HG03571 (cell line): ENCODE measurements at regions not wholly inside any gene's neighbourhood (a gene's known extent, or its start where the extent isn't known, plus 50 kb on each side); places are given as distances from the start of the nearest gene placed in this dataset.
A peak's percentile ranks its signal among the peaks of the same experiment; 100 is the strongest.
"Not testable (repeated sequence)": the region's sequence is repeated elsewhere in the genome, so short reads cannot be mapped to it uniquely, and the experiment has no call there.

Source experiments
- ATAC-seq: cut with Tn5 transposase; IDR thresholded peaks from one replicate; pipeline ENCODE4 v1.9.1; 2021; ENCODE audit not compliant: unreplicated experiment

DNA sequence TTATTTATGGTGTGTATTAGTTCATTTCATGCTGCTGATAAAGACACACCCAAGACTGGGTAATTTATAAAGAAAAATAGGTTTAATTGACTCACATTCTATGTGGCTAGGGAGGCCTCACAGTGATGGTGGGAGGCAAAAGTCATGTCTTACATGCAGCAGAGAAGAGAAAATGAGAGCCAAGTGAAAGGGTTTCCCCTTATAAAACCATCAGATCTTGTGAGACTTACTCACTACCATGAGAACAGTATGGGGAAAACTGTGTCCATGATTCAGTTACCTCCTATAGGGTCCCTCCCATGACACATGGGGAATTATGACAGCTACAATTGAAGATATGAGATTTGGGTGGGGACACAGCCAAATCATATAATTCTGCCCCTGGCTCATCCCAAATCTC lies 150.0 kb upstream of the AHI1 start:
- ATAC-seq = no peak

DNA sequence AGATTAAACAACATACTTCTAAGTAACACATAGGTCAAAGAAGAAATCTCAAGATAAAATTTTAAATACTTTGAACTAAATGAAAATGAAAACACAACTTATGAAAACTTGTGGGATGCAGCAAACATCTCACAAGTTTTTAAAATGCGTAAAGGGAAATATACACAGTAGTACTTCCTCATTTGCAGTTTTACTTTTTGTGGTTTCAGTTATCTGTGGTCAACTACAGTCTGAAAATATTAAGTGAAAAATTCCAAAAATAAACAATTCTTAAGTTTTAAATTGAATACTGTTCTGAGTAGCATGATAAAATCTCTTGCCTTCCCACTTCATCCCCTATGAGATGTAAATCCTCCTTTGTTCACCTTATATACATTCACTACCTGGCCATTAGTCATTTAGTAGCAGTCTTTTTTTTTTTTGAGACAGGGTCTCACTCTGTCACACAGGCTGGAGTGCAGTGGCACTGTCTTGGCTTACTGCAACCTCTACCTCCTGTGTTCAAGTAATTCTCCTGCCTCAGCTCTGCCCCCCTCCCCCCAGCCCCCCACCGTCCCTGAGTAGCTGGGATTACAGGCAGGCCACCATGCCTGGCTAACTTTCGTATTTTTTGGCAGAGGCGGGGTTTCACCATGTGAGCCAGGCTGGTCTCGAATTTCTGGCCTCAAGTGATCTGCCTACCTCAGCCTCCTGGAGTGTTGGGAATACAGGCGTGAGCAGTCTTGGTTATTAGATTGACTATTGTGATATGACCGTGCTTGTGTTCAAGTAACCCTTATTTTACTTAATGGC lies 154.6 kb upstream of the AHI1 start:
- peak; percentile 97 for ATAC-seq

DNA sequence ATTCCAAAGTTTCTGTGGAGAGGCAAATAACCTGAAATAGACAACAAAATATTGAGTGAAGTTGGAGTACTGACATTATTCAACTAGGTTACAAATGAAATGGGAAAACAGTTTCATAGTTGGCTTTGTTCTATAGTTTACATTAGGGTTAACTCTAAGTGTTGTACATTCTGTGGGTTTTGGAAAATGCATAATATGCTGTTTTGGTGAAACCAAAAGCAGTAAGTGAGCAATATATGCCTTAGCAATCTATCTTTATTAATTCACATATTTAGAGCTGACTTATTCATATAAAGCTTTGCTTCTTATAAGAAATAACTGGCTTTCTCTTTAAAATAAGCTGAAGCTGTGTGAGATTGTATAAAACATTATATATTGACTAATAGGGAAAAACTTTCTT lies 157.5 kb upstream of the AHI1 start:
- ATAC-seq = no peak

DNA sequence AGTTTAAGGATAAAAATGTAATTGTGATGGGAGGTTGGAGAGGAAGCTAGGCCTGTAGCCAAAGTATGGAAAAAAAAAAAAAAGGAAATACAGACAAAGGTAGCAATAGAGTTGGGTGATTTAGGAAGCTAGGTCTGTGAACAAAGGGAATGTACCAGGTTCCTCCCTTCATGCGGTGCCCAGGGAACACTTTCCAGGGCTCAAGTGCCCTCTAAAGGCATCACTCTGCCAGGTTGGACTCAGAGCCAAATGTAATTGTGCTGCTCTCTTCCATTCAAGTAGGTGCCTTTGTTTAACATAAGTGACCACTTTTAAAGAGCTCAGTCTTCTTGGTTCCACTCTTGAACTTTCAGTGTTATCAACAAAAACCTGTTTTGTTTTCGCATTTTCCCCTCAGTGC lies 159.7 kb upstream of the AHI1 start:
- no peak for ATAC-seq

DNA sequence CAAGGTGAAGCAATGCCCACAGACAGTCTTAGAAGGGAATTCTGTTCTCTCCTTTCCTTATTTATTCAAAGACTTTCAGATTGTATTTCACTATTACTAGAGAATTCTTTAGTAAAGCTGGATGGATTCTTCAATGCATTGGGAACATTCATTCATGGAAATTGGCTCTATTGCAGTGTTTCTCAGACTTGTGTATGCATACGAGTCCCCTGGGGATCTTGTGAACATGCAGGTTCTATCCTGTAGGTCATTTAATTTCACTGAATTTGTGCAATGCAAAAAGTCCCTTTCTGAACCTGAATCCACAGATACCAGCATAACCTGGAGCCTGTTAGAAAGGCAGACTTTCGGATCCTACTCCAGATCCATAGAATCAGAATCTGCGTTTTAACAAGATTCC lies 160.9 kb upstream of the AHI1 start:
- ATAC-seq = no peak

DNA sequence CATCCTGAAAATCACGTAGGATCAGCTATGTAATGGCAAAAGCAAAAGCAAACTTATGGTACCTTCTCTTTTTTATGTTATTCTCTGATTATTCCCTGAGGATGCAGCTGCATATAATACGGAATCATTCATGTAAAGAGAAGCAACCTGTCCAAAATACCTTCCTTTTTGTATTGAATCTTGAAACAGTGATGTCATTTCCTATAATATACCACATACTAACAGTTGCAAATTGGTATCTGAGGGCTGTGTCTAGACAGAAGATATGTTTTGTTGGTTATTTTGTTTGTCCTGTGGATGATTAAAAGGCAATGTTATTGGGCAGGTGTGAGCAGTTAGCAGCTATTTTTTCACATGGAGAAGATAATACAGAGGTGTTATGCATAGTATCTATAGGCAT lies 161.4 kb upstream of the AHI1 start:
- ATAC-seq = no peak

DNA sequence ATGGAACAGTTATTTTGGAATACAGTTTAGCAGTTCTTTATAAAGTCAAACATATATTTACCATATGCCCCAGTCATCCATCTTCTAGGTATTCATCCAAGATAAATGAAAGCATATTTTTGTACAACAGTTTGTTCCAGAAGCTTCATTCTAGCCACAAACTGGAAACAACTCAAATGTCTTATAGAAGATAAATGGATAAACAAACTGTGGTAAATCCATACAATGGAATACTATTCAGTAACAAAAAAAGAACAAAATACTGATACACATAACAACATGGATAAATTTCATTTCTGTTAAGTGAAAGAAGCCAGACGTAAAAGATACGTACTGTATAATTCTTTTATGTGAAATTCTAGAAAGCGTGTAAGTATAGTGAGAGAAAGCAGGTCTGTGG lies 167.0 kb upstream of the AHI1 start:
- no peak for ATAC-seq

DNA sequence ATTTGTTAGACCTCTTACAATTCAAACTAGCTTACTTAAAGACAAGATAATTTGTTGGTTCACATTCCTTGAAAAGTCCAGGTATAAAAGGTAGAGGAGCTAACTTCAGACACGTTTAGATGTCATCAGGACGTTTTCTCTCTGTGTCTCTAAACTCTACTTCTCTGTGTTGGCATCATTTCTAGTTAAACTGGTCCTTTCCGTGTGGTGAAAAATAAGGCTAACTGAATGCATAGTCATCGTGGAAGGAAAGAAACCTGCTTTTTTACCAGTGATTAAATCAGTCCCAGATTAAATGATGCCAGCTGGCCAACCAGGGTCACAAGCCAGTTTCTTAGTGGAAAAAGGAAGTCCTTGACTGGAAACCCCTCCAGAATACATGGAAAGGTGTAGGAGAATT lies 168.4 kb upstream of the AHI1 start:
- no peak for ATAC-seq

DNA sequence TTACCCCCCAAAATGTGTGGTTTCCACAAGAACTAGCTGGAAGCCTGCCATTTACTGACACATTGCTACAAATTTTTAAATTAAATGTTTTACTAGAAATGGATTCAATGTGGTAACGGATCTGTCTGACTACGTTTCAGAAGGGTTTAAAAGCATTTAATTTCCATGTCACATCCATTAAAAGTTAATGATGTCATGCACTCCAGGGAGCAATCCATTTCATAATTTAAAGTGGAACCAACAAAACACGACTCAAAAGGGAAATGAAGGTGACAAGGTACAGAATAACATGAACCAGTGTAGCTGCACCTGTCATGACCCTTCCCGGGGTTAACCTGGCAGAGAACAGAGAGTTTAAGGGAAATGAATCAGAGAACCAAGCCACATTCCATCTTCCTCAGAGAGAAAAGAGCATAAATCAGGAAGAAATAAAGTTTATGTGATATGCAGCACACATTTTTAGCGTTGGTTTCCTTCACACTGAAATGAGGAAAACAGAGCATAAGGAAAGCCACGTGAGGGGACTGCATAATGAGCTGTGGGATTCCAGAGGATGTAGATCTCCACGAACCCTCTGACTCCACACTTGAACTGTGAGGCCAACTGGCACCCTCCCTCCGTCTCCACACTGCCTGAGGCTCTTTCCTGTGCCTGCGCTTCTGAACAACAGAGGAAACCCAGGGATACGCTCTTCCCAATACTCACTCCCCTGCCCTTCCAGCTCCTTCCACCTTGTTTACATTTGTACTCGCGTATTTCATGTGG lies 170.3 kb upstream of the AHI1 start:
- ATAC-seq = no peak

DNA sequence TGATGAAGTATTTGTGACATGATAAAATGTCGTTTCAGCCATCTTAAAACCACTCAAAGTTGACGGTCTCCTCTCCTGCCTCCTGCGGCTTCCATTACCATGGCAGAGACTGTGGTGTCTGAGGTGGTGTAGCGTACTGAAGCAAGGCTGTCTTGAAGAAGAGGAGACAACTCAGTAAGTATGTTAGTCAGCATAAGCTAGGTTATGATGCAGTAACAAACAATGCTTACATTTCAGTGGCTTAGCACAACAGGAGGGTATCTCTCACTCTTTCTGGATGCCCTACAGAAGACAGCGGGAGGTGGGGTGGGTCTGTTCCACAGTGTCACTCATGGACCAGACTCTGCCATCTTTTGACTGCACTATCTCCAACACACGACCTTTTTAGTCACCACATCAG lies 174.7 kb upstream of the AHI1 start:
- ATAC-seq = no peak

DNA sequence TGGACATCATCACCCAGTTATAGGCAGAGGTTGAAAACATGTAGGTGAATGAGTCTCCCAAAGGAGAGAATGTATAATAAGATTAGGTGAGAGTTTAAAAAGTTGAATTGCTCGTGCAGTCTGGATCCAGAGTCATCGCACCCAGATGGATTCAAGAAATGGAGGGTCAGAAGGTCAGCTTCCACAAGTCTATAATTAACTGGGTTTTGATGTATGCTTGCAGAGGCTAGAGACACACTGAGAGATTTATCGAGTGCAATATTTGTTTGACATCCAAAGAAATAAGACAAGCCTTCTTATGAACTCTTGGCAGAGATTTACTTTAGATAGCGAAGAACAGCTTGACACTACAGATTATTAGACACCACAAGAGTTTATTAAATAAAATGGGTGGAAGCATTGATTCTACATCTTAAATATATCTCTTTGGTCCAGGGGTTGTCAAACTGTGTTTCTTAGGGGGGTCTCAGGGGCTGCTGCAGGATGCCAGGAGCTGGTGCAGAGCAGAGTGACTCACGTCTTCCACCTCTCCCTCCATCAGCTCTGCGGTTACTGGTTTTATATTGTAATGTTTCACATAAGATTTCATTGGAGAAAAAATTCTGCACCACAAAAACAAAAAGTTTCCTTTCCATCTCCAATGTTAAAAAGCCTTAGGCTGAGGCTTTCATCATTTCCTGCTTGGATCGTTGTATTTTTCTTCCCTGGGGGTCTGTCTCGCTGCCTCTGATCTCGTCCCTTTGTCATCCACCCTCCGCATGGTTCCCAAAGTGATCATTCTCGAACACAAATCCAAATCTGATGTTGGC lies 176.2 kb upstream of the AHI1 start:
- ATAC-seq = no peak

DNA sequence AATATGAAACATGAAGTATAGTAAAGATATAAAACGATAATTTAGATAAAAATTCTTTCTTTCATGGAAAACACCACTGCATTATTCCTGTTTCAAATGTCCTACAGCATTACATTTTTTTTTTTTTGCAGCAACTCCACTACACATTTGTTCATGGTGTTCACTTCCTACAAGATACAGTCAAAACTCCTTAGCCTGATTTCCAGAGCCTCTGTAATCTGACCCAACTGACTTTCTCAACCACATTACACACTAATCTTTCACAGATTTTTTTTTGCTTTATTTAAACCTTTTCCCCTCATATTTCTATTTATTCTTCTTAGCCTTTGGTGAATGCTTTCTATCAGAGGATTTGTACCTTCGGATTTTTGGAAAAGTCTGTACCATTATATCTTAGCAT lies 176.5 kb upstream of the PDE7B start:
- ATAC-seq = no peak

DNA sequence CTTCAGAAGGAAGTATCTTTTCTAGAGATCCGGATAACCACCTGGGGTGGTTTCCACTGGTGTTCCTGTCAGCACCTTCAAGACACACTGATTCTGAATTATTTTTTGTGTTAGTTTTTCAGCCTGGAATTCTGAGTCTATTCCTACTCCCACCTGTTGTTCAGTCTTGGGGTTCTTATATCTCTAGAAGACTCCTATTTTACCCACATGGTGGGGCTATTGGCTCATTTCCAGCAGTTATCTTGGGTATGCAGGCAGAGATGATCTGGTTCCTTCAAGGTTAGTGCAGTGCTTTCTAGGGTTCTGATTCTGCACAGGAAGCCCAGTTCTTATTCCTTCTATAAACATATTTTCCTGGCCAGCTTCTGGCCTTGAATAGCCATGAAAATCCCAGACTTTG lies 175.6 kb upstream of the PDE7B start:
- ATAC-seq = no peak

DNA sequence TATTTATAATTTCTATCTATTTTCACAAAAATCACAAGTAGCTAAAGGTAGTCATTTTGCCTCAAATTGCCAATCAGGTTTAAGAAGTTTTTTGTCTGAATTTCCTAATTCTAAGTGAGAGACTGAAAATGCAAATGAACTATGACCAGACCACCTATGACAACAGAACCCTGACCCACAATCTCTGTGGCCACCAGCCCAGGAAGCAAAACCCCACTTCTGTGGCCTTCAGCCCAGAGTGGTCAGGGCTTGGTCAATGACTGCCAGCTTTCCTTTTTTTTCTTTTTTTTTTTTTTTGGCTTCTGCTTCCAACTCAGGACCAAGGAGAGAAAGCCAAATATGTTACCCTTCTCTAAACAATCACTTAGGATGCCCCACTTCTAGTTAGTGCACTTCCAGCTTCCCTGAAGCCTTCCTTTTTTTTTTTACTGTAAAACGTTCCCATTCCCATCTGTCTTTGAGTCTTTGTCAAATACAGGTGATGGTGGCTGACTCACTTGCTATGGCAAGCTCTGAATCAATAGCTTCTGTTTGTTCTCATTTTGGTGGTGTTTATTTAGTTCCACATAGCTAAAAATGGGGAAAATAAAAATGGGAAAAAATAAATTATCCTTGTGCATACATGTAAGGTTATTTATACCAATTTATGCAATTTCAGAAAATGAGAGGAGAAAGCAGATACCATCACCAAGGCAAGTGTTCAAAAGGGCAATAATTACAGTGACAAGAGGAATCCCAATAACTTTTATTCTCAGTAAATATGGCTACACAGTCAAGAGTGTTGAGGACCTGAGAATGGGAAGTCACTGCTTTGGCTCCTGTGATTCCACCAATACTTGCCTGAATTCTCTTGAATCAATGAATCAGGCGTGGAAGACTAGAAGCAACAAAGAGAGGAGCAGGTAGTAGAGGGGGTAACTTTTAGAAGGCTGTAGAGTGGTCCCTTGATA lies 170.3 kb upstream of the PDE7B start:
- ATAC-seq = no peak

DNA sequence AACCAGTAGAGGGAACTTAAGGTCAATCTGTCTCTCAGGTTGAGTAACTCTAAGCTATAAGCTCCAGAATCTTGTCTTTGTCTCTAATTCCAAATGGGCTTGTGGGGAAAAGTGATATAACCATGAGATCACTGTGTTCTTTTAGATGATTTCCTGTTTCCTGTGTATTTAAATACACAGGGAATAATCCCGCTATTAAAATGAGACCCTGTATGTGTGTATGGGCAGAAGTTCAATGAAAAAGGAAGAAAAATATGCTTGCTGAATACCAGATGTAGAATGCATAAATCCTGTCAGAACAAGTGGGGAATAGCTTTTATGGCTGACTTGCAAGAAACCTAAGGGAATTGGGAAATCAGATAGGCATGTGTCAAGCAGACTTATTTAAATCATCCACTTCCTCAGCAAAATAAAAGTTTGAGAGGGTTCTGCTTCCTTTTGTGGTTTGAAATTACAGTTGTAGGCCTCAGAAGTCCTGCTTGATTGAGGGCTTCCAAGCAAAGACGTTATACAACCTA lies 164.7 kb upstream of the PDE7B start:
- ATAC-seq = no peak

DNA sequence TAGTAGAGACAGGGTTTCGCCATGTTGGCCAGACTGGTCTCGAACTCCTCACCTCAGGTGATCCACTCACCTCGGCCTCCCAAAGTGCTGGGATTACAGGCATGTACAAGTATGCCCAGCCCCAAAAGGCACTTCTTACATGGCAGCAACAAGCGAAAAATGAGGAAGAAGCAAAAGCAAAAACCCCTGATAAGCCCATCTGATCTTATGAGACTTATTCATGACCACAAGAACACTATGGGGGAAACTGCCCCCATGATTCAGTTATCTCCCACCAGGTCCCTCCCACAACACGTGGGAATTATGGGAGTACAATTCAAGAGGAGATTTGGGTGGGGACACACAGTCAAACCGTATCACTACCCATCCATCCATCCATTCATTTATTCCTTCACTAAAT lies 163.0 kb upstream of the PDE7B start:
- not testable (repeated sequence) for ATAC-seq

DNA sequence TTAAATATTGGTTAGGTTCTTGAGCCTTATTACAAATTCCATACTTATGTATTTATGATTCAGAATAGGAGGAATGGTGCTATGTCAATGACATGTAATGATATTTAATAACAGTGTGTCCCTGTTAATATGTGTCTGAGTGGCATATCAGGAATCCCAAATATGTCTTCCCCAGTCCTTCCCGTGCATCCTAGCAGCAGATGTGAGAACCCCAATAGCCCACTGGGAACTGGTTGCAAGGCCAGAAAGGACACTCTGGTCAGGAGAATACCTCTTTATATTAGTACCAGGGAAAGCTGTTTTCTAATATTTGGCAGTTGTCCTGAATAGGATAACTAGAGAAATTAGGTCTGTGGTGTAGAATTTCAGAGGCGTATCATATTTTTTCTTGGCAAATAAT lies 159.1 kb upstream of the PDE7B start:
- ATAC-seq = no peak

DNA sequence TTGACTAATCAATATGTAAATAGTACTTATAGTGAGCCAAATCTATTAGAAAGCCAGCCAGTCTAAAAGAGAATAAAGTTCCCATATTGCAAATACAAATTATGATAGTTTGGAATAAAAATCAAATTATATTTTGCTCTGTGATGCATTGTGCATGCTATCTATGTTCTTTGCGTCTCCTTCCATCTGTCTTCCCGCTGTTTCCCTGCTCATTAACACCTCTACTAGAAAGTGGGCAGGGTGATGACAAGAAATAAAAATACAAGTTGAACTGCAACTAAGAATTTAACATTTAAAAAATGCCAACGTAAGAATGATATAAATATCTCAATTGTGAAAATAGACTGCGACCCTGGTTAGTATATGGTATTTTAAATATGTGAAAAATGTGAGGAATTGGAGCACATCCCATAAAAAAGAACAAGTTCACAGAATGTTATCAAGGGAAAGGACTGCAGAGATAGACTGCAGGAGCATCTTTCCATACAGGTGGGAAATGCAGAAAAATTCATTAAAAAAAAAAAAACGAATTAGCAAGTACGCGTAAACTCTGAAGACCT lies 157.6 kb upstream of the PDE7B start:
- no peak for ATAC-seq

DNA sequence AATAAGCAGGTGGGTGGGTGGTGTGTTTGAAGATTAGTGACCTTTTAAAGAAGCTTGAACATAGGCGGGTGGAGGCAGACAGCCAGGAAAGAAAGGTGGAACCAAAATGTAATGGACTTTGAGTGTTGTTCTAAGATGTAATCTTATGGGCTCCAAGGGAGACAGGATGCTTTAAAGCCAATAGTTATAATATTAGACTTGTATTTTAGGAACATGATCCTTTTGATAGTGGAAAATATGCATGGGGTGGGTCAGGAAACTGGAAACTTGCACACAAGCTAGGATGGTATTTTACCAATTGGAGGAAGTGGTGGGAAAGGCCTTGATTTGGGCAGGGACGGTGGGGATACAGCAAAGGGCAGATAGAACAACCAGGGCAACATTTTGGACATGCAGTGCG lies 151.8 kb upstream of the PDE7B start:
- ATAC-seq = no peak

DNA sequence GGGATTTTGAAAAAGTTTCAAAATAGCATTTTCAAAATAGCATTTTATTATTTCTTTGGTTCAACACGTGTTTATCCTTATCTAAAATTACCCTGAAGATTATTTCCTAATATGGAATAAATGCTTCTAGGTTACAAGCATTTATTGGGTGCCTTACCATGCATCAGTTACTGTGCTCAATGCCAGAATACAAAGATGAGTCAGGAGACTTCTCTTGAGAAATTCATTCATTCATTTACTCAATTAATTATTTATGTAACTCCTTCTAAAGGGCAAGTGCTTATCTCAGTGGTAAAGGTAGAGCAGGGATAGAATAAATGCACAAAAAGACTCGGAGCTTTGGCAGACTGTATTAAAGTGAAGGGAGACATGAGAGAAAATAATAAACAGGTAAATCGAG lies 150.1 kb upstream of the PDE7B start:
- no peak for ATAC-seq
